ENCODE measurements at regions not wholly inside any gene's neighbourhood (a gene's known extent, or its start where the extent isn't known, plus 50 kb on each side); places are given as distances from the start of the nearest gene placed in this dataset.

DNA sequence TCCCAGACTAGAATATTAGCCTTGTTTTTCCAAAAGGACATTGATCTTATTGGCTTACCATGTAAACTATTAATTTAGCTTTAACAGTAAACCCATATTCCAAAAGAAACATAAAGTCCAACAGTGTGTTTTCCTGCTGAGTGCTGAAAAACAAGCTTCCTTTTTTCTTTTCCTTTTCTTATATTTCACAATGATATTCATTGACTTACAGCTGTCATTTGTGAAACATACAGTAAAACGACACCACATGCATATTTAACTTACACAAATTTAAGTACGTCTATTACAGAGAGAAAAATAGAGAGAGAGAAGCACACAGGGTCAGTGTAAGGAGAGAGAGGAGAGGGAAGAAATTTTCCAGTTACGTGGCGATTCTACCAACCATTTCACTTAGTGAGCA is 543.9 kb upstream of the JARID2 start:
- no peak for TF ChIP-seq POLR2A (IDR thresholded peaks at IDR 0.05)
- TF ChIP-seq, protein P1, sequence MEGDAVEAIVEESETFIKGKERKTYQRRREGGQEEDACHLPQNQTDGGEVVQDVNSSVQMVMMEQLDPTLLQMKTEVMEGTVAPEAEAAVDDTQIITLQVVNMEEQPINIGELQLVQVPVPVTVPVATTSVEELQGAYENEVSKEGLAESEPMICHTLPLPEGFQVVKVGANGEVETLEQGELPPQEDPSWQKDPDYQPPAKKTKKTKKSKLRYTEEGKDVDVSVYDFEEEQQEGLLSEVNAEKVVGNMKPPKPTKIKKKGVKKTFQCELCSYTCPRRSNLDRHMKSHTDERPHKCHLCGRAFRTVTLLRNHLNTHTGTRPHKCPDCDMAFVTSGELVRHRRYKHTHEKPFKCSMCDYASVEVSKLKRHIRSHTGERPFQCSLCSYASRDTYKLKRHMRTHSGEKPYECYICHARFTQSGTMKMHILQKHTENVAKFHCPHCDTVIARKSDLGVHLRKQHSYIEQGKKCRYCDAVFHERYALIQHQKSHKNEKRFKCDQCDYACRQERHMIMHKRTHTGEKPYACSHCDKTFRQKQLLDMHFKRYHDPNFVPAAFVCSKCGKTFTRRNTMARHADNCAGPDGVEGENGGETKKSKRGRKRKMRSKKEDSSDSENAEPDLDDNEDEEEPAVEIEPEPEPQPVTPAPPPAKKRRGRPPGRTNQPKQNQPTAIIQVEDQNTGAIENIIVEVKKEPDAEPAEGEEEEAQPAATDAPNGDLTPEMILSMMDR (IDR thresholded peaks at IDR 0.05), result no peak

Data from body of pancreas (tissue), 4 donors.